Bronchial epithelial cell (primary cell): ENCODE measurements at regions not wholly inside any gene's neighbourhood (a gene's known extent, or its start where the extent isn't known, plus 50 kb on each side); places are given as distances from the start of the nearest gene placed in this dataset.

Experiments
- DNase-seq: peaks from one replicate; pipeline ENCODE4 v3.0.0-alpha.2; 2010; ENCODE audit warnings: low read depth
- FAIRE-seq: peaks from 2 replicates; lab custom pipeline; 2011; peaks lifted over from hg19 to GRCh38; lab: Jason Lieb, UNC
- H3K27me3 ChIP-seq: 2 replicates; pipeline ENCODE4 v1.5.1; 2011; ENCODE audit warnings: low read length; ENCODE audit not compliant: control insufficient read depth, insufficient read depth
- H3K36me3 ChIP-seq: 2 replicates; pipeline ENCODE4 v1.5.1; 2011; ENCODE audit warnings: low read length; ENCODE audit not compliant: control insufficient read depth, insufficient read depth
- H3K4me3 ChIP-seq: 2 replicates; pipeline ENCODE4 v1.5.1; 2011; ENCODE audit warnings: mild to moderate bottlenecking, low read depth, low read length, control low read depth
- TF ChIP-seq, protein P1 (sequence below): IDR thresholded peaks from 2 replicates; pipeline ENCODE4 v1.5.1; 2011; ENCODE audit warnings: mild to moderate bottlenecking, moderate library complexity, low read length, control low read depth, inconsistent platforms; ENCODE audit not compliant: insufficient read depth, severe bottlenecking

DNA sequence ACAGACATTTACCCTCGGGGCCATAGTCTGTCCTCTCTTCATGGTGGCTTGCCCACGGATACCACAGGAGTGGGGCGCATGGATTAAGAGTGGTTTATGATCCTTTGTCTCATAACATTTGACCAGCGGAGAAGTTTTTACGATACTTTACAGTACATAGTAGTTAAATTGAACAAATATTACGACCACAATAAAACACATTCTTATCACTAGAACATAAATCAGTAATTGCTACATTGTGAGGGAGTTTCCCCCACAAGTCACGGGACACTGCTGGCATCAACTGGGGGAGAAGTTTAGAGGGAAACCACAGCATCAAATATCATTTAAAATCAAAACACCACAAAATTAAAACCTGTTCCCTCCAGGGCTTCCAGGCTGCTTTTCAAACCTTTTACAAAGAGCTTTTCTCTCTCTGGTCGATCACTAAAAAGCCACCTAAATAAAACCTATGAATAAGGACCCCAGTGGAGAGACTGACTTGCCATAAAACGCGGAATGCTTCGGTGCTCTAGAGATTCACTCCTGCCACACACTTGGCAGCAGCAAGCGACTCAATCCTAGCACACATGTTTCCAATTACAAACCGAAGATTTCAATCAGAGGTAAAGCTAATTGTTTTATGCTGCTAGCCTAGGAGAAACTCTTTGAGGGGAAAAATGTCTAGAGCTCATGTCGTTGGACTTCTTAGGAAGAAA, 173.7 kb upstream of the HNRNPA3 start:
- TF ChIP-seq, protein P1, sequence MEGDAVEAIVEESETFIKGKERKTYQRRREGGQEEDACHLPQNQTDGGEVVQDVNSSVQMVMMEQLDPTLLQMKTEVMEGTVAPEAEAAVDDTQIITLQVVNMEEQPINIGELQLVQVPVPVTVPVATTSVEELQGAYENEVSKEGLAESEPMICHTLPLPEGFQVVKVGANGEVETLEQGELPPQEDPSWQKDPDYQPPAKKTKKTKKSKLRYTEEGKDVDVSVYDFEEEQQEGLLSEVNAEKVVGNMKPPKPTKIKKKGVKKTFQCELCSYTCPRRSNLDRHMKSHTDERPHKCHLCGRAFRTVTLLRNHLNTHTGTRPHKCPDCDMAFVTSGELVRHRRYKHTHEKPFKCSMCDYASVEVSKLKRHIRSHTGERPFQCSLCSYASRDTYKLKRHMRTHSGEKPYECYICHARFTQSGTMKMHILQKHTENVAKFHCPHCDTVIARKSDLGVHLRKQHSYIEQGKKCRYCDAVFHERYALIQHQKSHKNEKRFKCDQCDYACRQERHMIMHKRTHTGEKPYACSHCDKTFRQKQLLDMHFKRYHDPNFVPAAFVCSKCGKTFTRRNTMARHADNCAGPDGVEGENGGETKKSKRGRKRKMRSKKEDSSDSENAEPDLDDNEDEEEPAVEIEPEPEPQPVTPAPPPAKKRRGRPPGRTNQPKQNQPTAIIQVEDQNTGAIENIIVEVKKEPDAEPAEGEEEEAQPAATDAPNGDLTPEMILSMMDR = no peak
- no peaks in the 10 kb centered on the region for H3K27me3 ChIP-seq
- DNase-seq (no peak), FAIRE-seq (peak; percentile 18)
- H3K36me3 ChIP-seq = no peaks in the 10 kb centered on the region
- H3K4me3 ChIP-seq = no peak overlapping the region

DNA sequence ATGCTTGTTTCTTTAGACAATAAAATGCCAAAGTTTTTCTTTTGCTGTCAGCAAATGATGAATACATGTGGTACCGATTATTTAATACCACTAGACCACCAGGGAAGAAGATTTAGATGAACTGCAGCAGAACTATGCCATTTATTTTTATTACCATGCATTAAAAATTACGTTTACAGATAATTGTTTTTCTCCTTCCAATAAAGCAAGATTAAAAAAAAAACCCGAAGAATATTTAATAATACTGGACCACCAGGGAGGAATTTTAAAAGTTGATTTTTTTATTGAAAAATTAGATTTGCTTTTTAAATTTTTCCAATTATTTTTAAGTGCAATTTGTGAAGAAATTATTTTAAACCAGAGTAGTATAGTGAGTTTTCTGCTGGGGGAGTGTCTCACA, 170.3 kb upstream of the HNRNPA3 start:
- DNase-seq (no peak), FAIRE-seq (no peak)
- no peaks in the 10 kb centered on the region for H3K36me3 ChIP-seq
- H3K27me3 ChIP-seq = no peaks in the 10 kb centered on the region
- TF ChIP-seq, protein P1 = no peak
- H3K4me3 ChIP-seq = no peak overlapping the region

- H3K4me3 ChIP-seq = no peak overlapping the region
- DNase-seq (no peak), FAIRE-seq (no peak)
- H3K27me3 ChIP-seq = no peaks in the 10 kb centered on the region
- H3K36me3 ChIP-seq = no peaks in the 10 kb centered on the region
- TF ChIP-seq, protein P1 = no peak
Measured at GRCh38 chr2:177044671-177045070, 167.9 kb upstream of the HNRNPA3 start.

GRCh38 chr2:177048981-177049380, 163.6 kb upstream of the HNRNPA3 start:
- FAIRE-seq (no peak), DNase-seq (no peak)
- Histone ChIP-seq H3K27me3 (no peaks in the 10 kb centered on the region), H3K36me3 (no peaks in the 10 kb centered on the region), H3K4me3 (no peak overlapping the region)
- TF ChIP-seq, protein P1 = no peak

- TF ChIP-seq, protein P1 = no peak
- no peaks in the 10 kb centered on the region for H3K27me3 ChIP-seq
- no peak overlapping the region for H3K4me3 ChIP-seq
- FAIRE-seq (no peak), DNase-seq (no peak)
- no peaks in the 10 kb centered on the region for H3K36me3 ChIP-seq
Measured at GRCh38 chr2:177051278-177051677, 161.3 kb upstream of the HNRNPA3 start.

DNA sequence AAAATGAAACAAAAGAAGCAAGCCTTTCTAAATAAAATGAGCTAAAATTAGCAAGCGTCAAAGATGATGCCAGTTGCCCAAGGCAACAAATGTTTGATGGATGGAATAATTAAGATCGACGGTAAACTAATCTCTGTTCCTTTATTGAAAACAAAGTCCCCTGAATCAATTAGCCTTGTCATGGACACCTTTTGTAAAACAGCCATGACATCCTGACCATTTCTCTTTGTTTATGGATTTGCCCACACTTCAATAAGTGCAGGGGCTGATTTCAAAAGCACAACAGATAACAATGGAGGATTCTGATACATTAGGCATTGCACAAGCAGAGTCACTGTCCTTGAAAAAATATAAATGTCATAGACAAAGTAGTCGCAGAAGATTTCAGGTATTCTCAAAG, 160.1 kb upstream of the HNRNPA3 start:
- H3K4me3 ChIP-seq = no peak overlapping the region
- no peak for FAIRE-seq
- TF ChIP-seq, protein P1 = no peak
- no peaks in the 10 kb centered on the region for H3K36me3 ChIP-seq
- DNase-seq = no peak
- no peaks in the 10 kb centered on the region for H3K27me3 ChIP-seq
